OCI-LY3 (cell line): ENCODE measurements at regions not wholly inside any gene's neighbourhood (a gene's known extent, or its start where the extent isn't known, plus 50 kb on each side); places are given as distances from the start of the nearest gene placed in this dataset.

Source experiments
- H2AFZ ChIP-seq: fragments of 200-600, 300-600 bp; shearing (Covaris generic); 2 replicates; pipeline ENCODE4 v1.6.0; 2014; ENCODE audit warnings: antibody characterized with exemption, low read depth, low read length
- H3K27ac ChIP-seq: fragments of 200-600, 300-600 bp; sonication (generic); 2 replicates; pipeline ENCODE4 v1.5.1; 2014; ENCODE audit warnings: mild to moderate bottlenecking, low read length, moderate library complexity, mixed read lengths
- H3K27me3 ChIP-seq: fragments of 200-600, 300-600 bp; sonication (generic); 2 replicates; pipeline ENCODE4 v1.6.1; 2014; ENCODE audit warnings: low read depth, low read length, mixed read lengths
- H3K36me3 ChIP-seq: fragments of 200-600, 300-600 bp; sonication (generic); replicated peaks from 2 replicates; pipeline ENCODE3; 2014; ENCODE audit warnings: low read depth, low read length, mixed read lengths
- H3K4me1 ChIP-seq: fragments of 300-600, 200-600 bp; sonication (generic); 2 replicates; pipeline ENCODE4 v1.6.1; 2014; ENCODE audit warnings: low read length, mixed read lengths
- H3K4me2 ChIP-seq: fragments of 200-600, 300-600 bp; sonication (generic); 2 replicates; pipeline ENCODE4 v1.6.1; 2014; ENCODE audit warnings: low read length, mixed read lengths
- H3K4me3 ChIP-seq: fragments of 300-600, 200-600 bp; sonication (generic); 2 replicates; pipeline ENCODE4 v1.5.1; 2014; ENCODE audit warnings: antibody characterized with exemption, mild to moderate bottlenecking, low read length, moderate library complexity
- H3K79me2 ChIP-seq: fragments of 300-600, 200-600 bp; shearing (Covaris generic); 2 replicates; pipeline ENCODE4 v1.6.1; 2014; ENCODE audit warnings: mild to moderate bottlenecking, low read length, mixed read lengths
- H3K9ac ChIP-seq: fragments of 300-600, 200-600 bp; shearing (Covaris generic); 2 replicates; pipeline ENCODE4 v1.6.0; 2014; ENCODE audit warnings: mild to moderate bottlenecking, low read length, moderate library complexity
- H3K9me3 ChIP-seq: fragments of 200-600, 300-600 bp; shearing (Covaris generic); 2 replicates; pipeline ENCODE4 v1.6.1; 2014; ENCODE audit warnings: low read length, mixed read lengths; ENCODE audit not compliant: insufficient read depth
- H4K20me1 ChIP-seq: fragments of 200-600, 300-600 bp; sonication (generic); 2 replicates; pipeline ENCODE4 v1.6.1; 2016; ENCODE audit warnings: low read length, mixed read lengths; ENCODE audit not compliant: insufficient read depth
- CTCF ChIP-seq: fragments of 200-600, 300-600 bp; sonication (generic); IDR thresholded peaks from 2 replicates; pipeline ENCODE4 v1.5.1; 2014; ENCODE audit warnings: antibody characterized with exemption, low read length, low read depth
- EZH2phosphoT487 ChIP-seq: fragments of 200-600 bp; shearing (Covaris generic); IDR thresholded peaks from 2 replicates; pipeline ENCODE4 v1.6.1; 2018; ENCODE audit warnings: antibody characterized with exemption, mixed run types, low read depth

GRCh38 chr13:40495621-40496001 lies 170.8 kb downstream of the FOXO1 start:
- no peak overlapping the region for H2AFZ ChIP-seq
- H3K9me3 ChIP-seq: no peaks in the 10 kb centered on the region
- no peaks in the 10 kb centered on the region for H4K20me1 ChIP-seq
- peaks cover 30% of the 10 kb centered on the region for H3K27me3 ChIP-seq
- H3K4me2 ChIP-seq: no peak overlapping the region
- no peaks in the 10 kb centered on the region for H3K79me2 ChIP-seq
- no peak overlapping the region for H3K4me3 ChIP-seq
- no peak overlapping the region for H3K27ac ChIP-seq
- H3K9ac ChIP-seq: no peak overlapping the region
- no peaks in the 10 kb centered on the region for H3K36me3 ChIP-seq
- TF ChIP-seq CTCF (no peak), EZH2phosphoT487 (no peak)
- no peaks in the 10 kb centered on the region for H3K4me1 ChIP-seq

DNA sequence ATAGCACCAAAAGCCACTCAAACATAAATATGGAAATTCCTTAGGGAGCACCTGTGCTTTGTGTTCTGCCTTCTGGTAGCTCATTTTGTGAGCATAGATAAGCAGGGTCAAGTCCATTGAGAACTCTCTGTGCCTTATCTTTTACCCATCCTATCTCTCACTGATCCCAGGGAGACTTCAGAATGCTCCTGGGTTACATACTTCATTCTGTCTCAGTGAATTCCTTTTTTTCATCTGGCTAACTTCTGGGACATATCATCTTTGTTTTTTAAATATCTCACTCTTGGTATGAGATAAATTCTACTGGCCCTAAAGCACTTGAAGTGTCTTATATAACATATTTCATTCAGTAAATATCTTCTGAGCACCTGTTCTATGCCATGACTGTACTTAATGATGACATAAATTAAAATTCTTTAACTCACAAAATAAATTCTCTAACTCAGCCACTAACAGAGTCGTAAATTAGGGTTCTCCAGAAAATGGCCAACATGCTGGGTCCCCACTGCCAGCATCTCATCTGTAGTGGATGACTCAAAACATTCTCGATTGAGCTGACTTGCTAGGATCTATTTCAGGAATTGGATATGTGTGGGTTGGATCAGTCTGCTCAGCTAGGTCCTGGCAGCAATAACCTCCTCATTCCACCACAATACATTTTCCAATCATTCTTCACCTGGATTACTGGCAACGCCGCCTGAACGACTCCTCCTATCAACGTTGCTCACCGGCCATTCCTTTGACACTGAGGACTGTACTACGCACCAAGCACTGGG lies 170.2 kb downstream of the FOXO1 start:
- no peak overlapping the region for H3K4me3 ChIP-seq
- no peak overlapping the region for H2AFZ ChIP-seq
- no peaks in the 10 kb centered on the region for H4K20me1 ChIP-seq
- no peaks in the 10 kb centered on the region for H3K36me3 ChIP-seq
- H3K9ac ChIP-seq: no peak overlapping the region
- no peaks in the 10 kb centered on the region for H3K9me3 ChIP-seq
- TF ChIP-seq EZH2phosphoT487: no peak
- TF ChIP-seq CTCF: no peak
- H3K4me1 ChIP-seq: no peaks in the 10 kb centered on the region
- H3K4me2 ChIP-seq: no peak overlapping the region
- H3K27ac ChIP-seq: no peak overlapping the region
- H3K27me3 ChIP-seq: peaks cover 24% of the 10 kb centered on the region
- H3K79me2 ChIP-seq: no peaks in the 10 kb centered on the region

GRCh38 chr13:40498461-40498860 lies 168.0 kb downstream of the FOXO1 start:
- Histone ChIP-seq H3K4me1 (no peaks in the 10 kb centered on the region), H3K79me2 (no peaks in the 10 kb centered on the region), H3K27me3 (peaks cover 25% of the 10 kb centered on the region), H3K27ac (no peak overlapping the region), H3K4me3 (no peak overlapping the region), H3K9ac (no peak overlapping the region), H3K36me3 (no peaks in the 10 kb centered on the region), H2AFZ (no peak overlapping the region), H3K9me3 (no peaks in the 10 kb centered on the region), H4K20me1 (no peaks in the 10 kb centered on the region), H3K4me2 (no peak overlapping the region)
- no peak for TF ChIP-seq CTCF
- TF ChIP-seq EZH2phosphoT487: no peak

DNA sequence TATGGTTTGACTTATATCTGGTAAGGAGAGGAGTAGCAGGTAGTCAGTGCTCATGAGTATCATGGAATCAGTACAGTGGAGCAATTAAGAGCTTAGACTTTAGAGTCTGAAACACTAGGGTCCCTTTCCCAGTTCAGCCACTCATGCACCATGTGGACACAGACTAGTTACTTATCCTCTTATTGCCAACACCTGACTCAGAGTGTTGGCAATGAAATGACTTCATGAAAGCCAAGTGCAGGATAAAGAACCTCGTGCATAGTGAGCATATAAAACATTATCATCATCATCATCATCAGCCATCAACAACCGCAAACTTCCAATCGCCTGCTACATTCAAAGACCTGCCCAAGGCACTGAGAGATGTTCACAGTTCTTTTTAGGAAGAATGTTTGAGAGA lies 164.2 kb downstream of the FOXO1 start:
- Histone ChIP-seq H3K4me2 (no peak overlapping the region), H2AFZ (no peak overlapping the region), H3K27me3 (peaks cover 7% of the 10 kb centered on the region; the same call in 1 of the 2 replicates), H3K4me1 (no peaks in the 10 kb centered on the region), H3K79me2 (no peaks in the 10 kb centered on the region), H3K4me3 (no peak overlapping the region), H3K9ac (no peak overlapping the region), H3K9me3 (no peaks in the 10 kb centered on the region), H3K36me3 (no peaks in the 10 kb centered on the region), H4K20me1 (no peaks in the 10 kb centered on the region), H3K27ac (no peak overlapping the region)
- TF ChIP-seq CTCF (no peak), EZH2phosphoT487 (no peak)
